Pons (tissue), 1 donor: ENCODE measurements at regions not wholly inside any gene's neighbourhood (a gene's known extent, or its start where the extent isn't known, plus 50 kb on each side); places are given as distances from the start of the nearest gene placed in this dataset.

ENCODE experiments used
- DNase-seq: peaks from one replicate; pipeline ENCODE4 v3.0.0-alpha.2; 2016; ENCODE audit warnings: low spot score

DNA sequence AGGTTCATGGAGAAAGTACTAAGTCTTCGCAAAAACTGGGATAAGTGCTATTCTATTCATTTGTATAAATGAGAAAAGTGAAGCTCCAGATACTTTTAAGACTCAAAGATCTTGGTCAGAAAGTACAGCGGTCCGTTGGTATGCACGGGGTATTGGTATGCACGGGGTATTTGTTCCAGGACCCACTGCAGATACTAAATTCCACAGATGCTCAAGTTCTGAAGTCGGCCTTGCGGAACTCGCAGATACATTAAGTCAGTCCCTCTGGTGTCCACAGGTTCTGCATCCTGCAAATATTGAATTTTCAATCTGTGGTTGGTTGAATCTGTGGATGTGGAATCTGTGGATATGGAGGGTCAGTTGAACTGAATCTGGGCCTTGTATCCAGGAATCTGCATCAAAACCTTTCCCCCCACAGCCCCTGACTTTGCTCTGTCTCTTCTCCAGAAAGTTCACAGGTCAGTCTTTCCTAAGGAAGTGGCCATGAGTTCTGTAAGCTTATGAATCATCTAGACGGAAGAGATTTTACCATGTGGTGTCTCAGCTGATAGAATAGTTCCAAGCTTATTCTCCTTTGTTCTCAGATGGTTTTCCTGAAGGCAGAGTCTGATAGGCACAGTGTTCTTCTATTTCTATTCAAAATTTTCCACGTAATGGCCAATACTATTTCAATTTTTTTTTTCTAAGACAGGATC, 274.7 kb downstream of the NEDD1 start:
- DNase-seq: no peak

- no peak for DNase-seq
Observed at GRCh38 chr12:97182769-97183168, 275.7 kb downstream of the NEDD1 start.

DNA sequence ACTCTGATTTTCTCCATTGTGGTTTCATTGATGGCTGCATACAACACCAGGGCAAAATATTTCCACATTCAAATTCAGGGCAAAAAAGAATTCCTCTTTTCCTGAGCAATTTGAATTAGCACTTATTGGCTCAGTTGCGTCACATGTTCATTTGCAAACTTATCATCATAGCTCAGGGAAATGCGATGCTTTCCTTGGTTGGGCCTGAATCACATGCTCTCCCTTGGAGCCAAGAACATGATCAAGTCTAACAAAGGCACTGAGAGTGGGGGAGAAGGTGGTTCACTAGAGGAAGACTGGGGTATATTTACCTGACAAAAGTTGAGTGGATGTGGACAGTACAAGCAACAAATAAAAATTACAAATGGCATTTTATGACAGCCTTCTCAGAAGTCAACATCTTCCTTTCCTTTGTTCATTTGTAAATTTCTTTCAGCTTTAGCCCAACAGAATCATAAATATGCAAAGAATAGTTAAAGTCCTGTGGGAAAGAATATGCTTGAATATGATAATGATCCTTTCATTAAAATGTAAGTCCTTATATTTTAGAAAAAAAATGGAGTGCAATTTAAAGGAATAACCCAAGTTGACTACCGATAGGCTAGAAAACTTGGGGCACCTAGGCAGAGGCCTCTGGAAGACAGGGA, 277.2 kb downstream of the NEDD1 start:
- DNase-seq: no peak

DNA sequence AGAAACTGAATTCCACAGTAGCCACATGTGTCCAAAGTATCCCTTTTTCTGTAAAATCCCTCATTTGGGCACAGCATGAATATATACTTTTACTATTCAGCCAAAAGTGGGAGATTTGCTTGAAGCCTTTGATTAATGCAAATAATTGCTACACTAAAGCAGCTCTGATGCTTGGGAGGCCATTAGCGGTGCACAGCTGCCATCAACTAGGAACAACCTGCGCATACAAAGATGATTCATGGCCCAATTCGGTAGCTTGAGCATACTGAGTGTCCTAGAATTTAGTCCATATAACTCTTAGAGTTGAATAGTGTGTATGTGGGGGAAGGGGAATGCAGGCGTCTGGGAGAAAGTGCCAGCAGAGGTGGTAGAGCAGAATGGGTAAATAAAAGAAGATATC, 277.0 kb upstream of the RMST start:
- no peak for DNase-seq

- DNase-seq: no peak
Observed at GRCh38 chr12:97194546-97194945, 268.1 kb upstream of the RMST start.

GRCh38 chr12:97200181-97200580, 262.4 kb upstream of the RMST start:
- DNase-seq: no peak

GRCh38 chr12:97203408-97203807, 259.2 kb upstream of the RMST start:
- DNase-seq: no peak

DNA sequence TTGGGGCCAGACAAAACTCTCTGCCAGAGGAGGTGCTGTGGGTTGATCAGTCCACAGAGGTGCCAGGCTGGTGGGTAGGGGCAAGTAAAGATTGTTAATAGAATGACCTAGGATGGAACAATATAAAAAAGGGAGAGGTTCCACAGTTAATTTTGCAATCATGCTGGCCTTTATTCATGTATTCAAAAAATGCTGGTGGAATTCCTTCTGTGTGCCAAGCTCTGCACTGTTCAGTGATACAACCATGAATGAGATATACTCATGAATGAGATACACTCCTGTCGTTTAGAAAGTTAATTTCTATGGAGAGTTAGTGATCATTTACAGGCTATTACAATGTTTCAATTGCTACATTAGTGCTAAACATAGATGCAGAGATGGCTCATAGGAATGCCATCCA, 252.6 kb upstream of the RMST start:
- no peak for DNase-seq

DNA sequence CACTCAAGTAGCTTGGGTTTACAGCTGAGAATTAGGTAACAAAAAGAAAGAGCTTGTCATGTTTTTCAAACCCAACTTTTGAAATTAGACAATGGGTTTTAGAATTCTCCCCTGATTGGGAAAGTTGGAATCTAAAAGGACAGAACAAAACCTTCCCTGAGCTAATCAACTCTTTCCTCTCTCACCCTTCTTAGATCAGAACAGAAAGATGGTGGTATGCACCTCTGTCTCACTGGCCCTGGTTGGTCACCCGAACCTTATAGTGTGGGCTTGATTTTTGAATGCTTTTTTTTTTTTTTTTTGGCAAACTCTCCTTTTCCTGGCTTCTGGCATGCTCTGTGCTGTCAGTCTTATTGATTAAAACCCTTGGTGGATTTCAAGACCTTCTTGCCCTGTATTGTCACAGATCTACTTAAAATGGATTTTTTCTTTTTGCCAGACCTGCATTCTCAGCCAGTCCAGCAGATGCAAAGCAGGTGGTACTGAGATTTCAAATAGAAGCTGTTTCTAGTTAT, 251.1 kb upstream of the RMST start:
- DNase-seq: no peak

GRCh38 chr12:97216848-97217247, 245.8 kb upstream of the RMST start:
- no peak for DNase-seq

DNA sequence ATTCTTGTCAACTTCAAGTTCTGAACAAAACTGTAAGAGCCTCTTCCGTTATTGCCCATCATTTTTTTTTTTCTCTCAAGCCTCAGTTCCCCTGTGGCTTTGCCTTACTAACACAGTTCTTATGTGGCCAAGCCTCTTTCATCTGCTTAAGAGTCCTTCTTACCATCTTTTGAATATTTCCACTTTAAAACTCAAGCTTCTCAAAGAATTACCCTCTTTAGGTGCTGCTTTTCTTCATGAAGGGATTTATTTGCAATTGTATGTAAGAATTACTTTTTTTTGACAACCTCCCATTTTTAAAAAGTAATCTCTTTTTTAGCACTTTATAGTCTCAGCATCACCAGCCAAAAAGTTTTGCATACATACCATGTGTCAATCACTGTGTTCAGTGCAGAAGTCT, 240.2 kb upstream of the RMST start:
- DNase-seq: no peak

DNA sequence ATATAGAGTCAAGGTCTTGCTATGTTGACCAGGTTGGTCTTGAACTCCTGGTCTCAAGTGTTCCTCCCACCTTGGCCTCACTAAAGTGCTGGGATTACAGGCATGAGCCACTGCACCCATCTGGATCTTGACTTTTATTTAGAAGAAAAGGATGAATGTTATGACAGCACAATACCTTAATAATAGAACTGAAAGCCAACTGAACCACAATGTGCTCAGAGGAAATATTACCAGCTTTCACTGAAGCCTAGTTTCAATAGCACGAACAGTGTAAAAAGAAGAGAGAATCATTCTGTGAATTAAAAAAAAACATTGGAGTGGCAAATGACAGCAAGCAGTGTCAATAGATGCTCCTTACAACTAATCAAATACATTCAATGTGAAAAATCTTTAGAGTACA, 239.2 kb upstream of the RMST start:
- DNase-seq: no peak

- no peak for DNase-seq
Observed at GRCh38 chr12:97229004-97229403, 233.6 kb upstream of the RMST start.

GRCh38 chr12:97235102-97235501, 227.5 kb upstream of the RMST start:
- no peak for DNase-seq

GRCh38 chr12:97246368-97246767, 216.2 kb upstream of the RMST start:
- DNase-seq: no peak

DNA sequence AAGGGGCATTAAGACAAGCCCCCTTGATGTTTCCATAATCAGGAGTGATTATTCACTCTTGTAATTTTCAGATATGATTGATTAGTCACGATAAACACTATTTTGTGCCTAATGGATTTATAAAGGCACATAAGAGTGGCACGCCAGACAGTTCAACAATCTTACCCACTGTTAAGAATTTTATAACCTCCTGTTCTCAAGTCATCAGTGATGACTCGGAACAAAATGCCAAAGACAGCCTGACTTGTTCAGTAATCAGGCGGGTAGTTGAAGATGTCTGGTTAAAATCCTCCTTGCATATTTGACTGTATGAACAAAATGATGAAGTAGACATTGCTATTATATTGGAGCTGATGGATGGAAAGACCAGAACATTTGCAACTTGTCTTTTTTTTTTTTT, 212.1 kb upstream of the RMST start:
- no peak for DNase-seq

- DNase-seq: no peak
Observed at GRCh38 chr12:97257726-97258125, 204.9 kb upstream of the RMST start.

DNA sequence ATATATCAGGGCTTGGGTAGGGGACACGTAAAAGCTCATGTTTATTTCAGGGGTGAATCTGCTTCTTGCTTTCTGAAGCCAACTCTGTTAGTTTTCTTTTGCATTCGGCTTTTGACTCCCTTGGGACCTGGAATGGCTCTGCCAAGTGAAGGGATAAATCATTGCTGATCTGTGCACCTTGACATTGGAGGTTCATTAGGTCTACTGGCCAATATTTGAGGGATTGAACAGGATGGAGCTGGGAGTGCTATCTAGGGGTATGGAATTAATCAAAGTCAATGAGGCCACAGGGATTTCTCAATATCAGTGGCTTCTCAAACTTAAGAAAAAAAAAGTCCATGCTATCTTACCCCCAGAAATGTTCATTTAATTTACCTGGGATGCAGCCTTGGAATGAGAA, 203.5 kb upstream of the RMST start:
- no peak for DNase-seq

DNA sequence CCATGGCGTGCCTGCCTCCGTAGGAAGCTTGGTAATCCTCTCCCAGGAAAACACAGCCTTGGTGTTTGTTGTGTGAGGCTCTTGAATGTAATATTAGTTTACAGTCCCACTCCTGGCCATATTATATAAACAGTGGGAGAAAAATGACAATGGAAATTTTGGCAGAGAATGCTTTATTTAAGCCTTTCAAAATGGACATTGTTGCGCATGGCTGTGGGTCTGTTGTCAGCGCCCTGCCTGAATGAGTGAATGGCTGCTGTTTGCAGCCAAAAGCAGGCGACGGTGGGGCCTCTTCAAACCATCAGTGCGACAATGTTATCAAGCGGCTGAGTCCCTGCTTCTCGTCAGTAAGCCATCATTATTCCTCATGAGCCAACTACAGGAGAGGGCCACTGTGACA, 201.8 kb upstream of the RMST start:
- DNase-seq: no peak

DNA sequence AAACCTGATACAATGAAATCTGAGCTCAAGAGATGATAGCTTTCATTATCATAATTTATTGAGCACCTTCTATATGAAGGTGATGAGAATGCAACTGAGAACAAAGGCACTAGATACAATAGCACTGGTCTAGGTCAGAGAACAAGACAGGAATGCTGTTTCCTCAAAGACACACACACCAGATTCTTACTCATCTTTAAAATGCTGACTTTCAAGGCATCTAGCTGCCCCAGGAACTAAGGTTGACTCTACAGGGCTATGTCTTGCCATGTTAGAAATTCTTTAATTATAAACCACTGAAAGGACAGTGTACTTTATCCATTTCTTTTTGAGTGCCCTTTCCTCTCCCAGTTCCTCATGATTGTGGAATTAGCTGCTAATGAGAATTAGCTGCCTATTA, 195.4 kb upstream of the RMST start:
- no peak for DNase-seq

- no peak for DNase-seq
Observed at GRCh38 chr12:97267594-97268202, 194.9 kb upstream of the RMST start.

GRCh38 chr12:97272471-97272870, 190.1 kb upstream of the RMST start:
- DNase-seq: no peak

DNA sequence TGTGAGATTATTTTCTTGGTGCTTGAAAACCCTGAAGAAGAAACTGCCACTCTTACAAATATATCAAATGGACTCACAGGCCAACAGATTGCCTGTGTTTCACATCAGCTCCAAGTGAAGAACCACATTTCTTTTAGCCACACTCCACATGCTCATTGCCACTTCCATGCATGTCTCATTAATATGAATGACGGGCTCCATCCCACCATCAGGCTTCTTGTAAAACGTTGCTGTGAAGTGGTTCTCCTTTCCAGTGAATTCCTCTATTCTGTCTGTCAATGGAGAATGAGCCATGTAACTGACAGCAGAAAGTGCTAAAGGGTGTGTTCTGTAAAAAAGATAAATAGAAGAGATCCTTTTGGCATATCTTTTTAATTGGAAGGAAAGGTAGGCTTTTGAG, 188.2 kb upstream of the RMST start:
- DNase-seq: no peak

GRCh38 chr12:97275256-97275655, 187.3 kb upstream of the RMST start:
- DNase-seq: peak; percentile 88
